Esophagus muscularis mucosa (tissue), 4 donors: ENCODE measurements at regions not wholly inside any gene's neighbourhood (a gene's known extent, or its start where the extent isn't known, plus 50 kb on each side); places are given as distances from the start of the nearest gene placed in this dataset.

Experiments
- DNase-seq: peaks from one replicate; pipeline ENCODE4 v3.0.0-alpha.2; 2017; ENCODE audit errors: extremely low spot score
- H3K27ac ChIP-seq, 4 donors: fragments of 200-600 bp; sonication (generic); replicated peaks in 1 of 4; 1 replicate in 3 of 4; 2 replicates in 1 of 4; pipeline ENCODE4 v1.5.1; 2016 to 2019; ENCODE audit warnings: mild to moderate bottlenecking in 1 of 4
- H3K27me3 ChIP-seq, 4 donors: fragments of 200-600 bp; sonication (generic); one replicate each; pipeline versions ENCODE4 v1.5.1 to v1.6.0; 2016 to 2019
- H3K36me3 ChIP-seq, 4 donors: fragments of 200-600 bp; sonication (generic); one replicate each; pipeline ENCODE4 v1.5.1; 2016 to 2019
- H3K4me1 ChIP-seq, 4 donors: fragments of 200-600 bp; sonication (generic); one replicate each; pipeline ENCODE4 v1.5.1; 2016 to 2019
- H3K4me3 ChIP-seq, 4 donors: fragments of 200-600 bp; sonication (generic); 1 replicate in 2 of 4; 2 replicates in 2 of 4; pipeline ENCODE4 v1.5.1; 2016 to 2019; ENCODE audit warnings: mild to moderate bottlenecking in 4 of 4, moderate library complexity in 1 of 4
- H3K9me3 ChIP-seq, 4 donors: fragments of 200-600 bp; sonication (generic); 1 replicate in 3 of 4; 2 replicates in 1 of 4; pipeline ENCODE4 v1.5.1; 2016 to 2019
- CTCF ChIP-seq, 3 experiments: fragments of 200-600 bp in 2 of 3; fragments of 450-650 bp in 1 of 3; sonication (generic) in 2 of 3; IDR thresholded peaks; one replicate each; pipeline ENCODE4 v1.5.1; 2017 to 2019; ENCODE audit warnings: antibody characterized with exemption in 3 of 3, mild to moderate bottlenecking in 2 of 3, moderate library complexity in 1 of 3
- EP300 ChIP-seq: sonication (generic); formaldehyde crosslinking; IDR thresholded peaks from one replicate; pipeline ENCODE4 v1.6.1; 2017; ENCODE audit warnings: antibody characterized with exemption
- POLR2A ChIP-seq: fragments of 450-650 bp; IDR thresholded peaks from one replicate; pipeline ENCODE4 v1.6.1; 2017; ENCODE audit warnings: antibody characterized with exemption, moderate library complexity, mild to moderate bottlenecking, low read depth
- POLR2AphosphoS5 ChIP-seq, 2 donors: sonication (generic); formaldehyde crosslinking; IDR thresholded peaks; one replicate each; pipeline ENCODE4 v1.6.1; 2017; ENCODE audit warnings: antibody characterized with exemption in 2 of 2
- WGBS: methylation state at CpG from one replicate; pipeline ENCODE4 v1.1.5; 2018; 5-methylcytosine and 5-hydroxymethylcytosine counted together
- intact Hi-C: fragments of 100-400 bp; cut with DNase I; formaldehyde crosslinking; loops from one replicate; pipeline ENCODE4 v1.15.1; 2023

- DNase-seq = no peak
- no peak overlapping the region for H3K27ac ChIP-seq
- intact Hi-C loops = loop anchor here (10.0 kb wide), 1 partner anchor 246 kb away; no protein-coding TSS in a partner anchor
- peaks cover 0 to 32% (median 23%) of the 10 kb centered on the region in 4 donors for H3K4me1 ChIP-seq
- no peaks in the 10 kb centered on the region for H3K36me3 ChIP-seq
- TF ChIP-seq POLR2A = no peak
- 87% methylated on average over 6 of the region's 6 CpGs for WGBS
- H3K4me3 ChIP-seq = no peak overlapping the region
- no peaks in the 10 kb centered on the region for H3K27me3 ChIP-seq
- H3K9me3 ChIP-seq = no peaks in the 10 kb centered on the region
Observed at GRCh38 chr10:78450807-78451485, 417.3 kb downstream of the RPS24 start.

- Histone ChIP-seq H3K27me3 (no peaks in the 10 kb centered on the region), H3K4me3 (no peak overlapping the region), H3K36me3 (no peaks in the 10 kb centered on the region), H3K9me3 (no peaks in the 10 kb centered on the region), H3K27ac (no peak overlapping the region), H3K4me1 (peaks cover 0 to 29% (median 21%) of the 10 kb centered on the region in 4 donors)
- TF ChIP-seq EP300 (no peak), CTCF (IDR thresholded peaks at IDR 0.05) (no peak), POLR2A (no peak)
- no peak for DNase-seq
- intact Hi-C loops = loop anchor here (10.0 kb wide), 1 partner anchor 247 kb away; no protein-coding TSS in a partner anchor
- WGBS = 43% methylated on average over 2 of the region's 10 CpGs
Observed at GRCh38 chr10:78451592-78451991, 417.9 kb downstream of the RPS24 start.

GRCh38 chr10:78454123-78454645 is 420.5 kb downstream of the RPS24 start:
- Histone ChIP-seq H3K9me3 (no peaks in the 10 kb centered on the region), H3K36me3 (no peaks in the 10 kb centered on the region), H3K27me3 (no peaks in the 10 kb centered on the region), H3K4me1 (peaks cover 0 to 24% (median 17%) of the 10 kb centered on the region in 4 donors), H3K27ac (no peak overlapping the region), H3K4me3 (no peak overlapping the region)
- 88% methylated on average over 7 of the region's 7 CpGs for WGBS
- intact Hi-C loops = loop anchor here (10.0 kb wide), 1 partner anchor 249 kb away; no protein-coding TSS in a partner anchor
- DNase-seq = no peak
- TF ChIP-seq POLR2AphosphoS5 (IDR thresholded peaks at IDR 0.05) = no peak
- no peak for TF ChIP-seq POLR2A
- TF ChIP-seq CTCF (IDR thresholded peaks at IDR 0.05) = no peak
- TF ChIP-seq EP300 = no peak

GRCh38 chr10:78455236-78455635 is 421.6 kb downstream of the RPS24 start:
- H3K4me3 ChIP-seq = no peak overlapping the region
- no peaks in the 10 kb centered on the region for H3K9me3 ChIP-seq
- intact Hi-C loops = loop anchor here (10.0 kb wide), 1 partner anchor 250 kb away; no protein-coding TSS in a partner anchor
- TF ChIP-seq CTCF (IDR thresholded peaks at IDR 0.05) (no peak), POLR2AphosphoS5 (IDR thresholded peaks at IDR 0.05) (no peak), POLR2A (no peak), EP300 (no peak)
- H3K27me3 ChIP-seq = no peaks in the 10 kb centered on the region
- no peaks in the 10 kb centered on the region for H3K36me3 ChIP-seq
- peaks cover 0 to 24% (median 17%) of the 10 kb centered on the region in 4 donors for H3K4me1 ChIP-seq
- no peak overlapping the region for H3K27ac ChIP-seq
- no peak for DNase-seq
- WGBS = 80% methylated on average over 6 of the region's 8 CpGs

GRCh38 chr10:78455811-78456210 is 422.1 kb downstream of the RPS24 start:
- no peaks in the 10 kb centered on the region for H3K27me3 ChIP-seq
- WGBS = 90% methylated on average over 9 of the region's 9 CpGs
- H3K36me3 ChIP-seq = no peaks in the 10 kb centered on the region
- TF ChIP-seq POLR2AphosphoS5 (IDR thresholded peaks at IDR 0.05) (no peak), POLR2A (no peak), EP300 (no peak), CTCF (IDR thresholded peaks at IDR 0.05) (no peak)
- intact Hi-C loops = loop anchor here (10.0 kb wide), 1 partner anchor 251 kb away; no protein-coding TSS in a partner anchor
- DNase-seq = no peak
- no peak overlapping the region for H3K4me3 ChIP-seq
- peaks cover 0 to 22% (median 15%) of the 10 kb centered on the region in 4 donors for H3K4me1 ChIP-seq
- H3K27ac ChIP-seq = no peak overlapping the region
- no peaks in the 10 kb centered on the region for H3K9me3 ChIP-seq
